Glutamatergic neuron (in vitro differentiated cells): ENCODE measurements at regions not wholly inside any gene's neighbourhood (a gene's known extent, or its start where the extent isn't known, plus 50 kb on each side); places are given as distances from the start of the nearest gene placed in this dataset.

Experiments
- DNase-seq: peaks from one replicate; pipeline ENCODE4 v3.0.0; 2022
- H3K27ac Mint-ChIP-seq: one replicate; pipeline ENCODE4 v1.8.0; 2020; ENCODE audit warnings: mild to moderate bottlenecking, mixed read lengths, inconsistent platforms; ENCODE audit not compliant: unreplicated experiment
- H3K27me3 Mint-ChIP-seq: one replicate; pipeline ENCODE4 v1.8.0; 2020; ENCODE audit warnings: mild to moderate bottlenecking, moderate library complexity, mixed read lengths, inconsistent platforms; ENCODE audit not compliant: unreplicated experiment
- H3K36me3 Mint-ChIP-seq: one replicate; pipeline ENCODE4 v1.8.0; 2020; ENCODE audit warnings: mild to moderate bottlenecking, mixed read lengths, inconsistent platforms; ENCODE audit not compliant: unreplicated experiment
- H3K4me1 Mint-ChIP-seq: one replicate; pipeline ENCODE4 v1.8.0; 2020; ENCODE audit warnings: mild to moderate bottlenecking, low read depth, mixed read lengths, inconsistent platforms; ENCODE audit not compliant: unreplicated experiment
- H3K4me3 Mint-ChIP-seq: one replicate; pipeline ENCODE4 v1.8.0; 2020; ENCODE audit warnings: mild to moderate bottlenecking, mixed read lengths, inconsistent platforms; ENCODE audit not compliant: unreplicated experiment
- H3K9me3 Mint-ChIP-seq: one replicate; pipeline ENCODE4 v1.8.0; 2020; ENCODE audit warnings: mild to moderate bottlenecking, moderate library complexity, mixed read lengths, inconsistent platforms; ENCODE audit not compliant: unreplicated experiment
- TF ChIP-seq, protein P1 (sequence below): fragments of 200-600 bp; sonication (generic); IDR thresholded peaks from one replicate; pipeline ENCODE4 v1.5.0; 2021; ENCODE audit not compliant: partially characterized antibody, unreplicated experiment

DNA sequence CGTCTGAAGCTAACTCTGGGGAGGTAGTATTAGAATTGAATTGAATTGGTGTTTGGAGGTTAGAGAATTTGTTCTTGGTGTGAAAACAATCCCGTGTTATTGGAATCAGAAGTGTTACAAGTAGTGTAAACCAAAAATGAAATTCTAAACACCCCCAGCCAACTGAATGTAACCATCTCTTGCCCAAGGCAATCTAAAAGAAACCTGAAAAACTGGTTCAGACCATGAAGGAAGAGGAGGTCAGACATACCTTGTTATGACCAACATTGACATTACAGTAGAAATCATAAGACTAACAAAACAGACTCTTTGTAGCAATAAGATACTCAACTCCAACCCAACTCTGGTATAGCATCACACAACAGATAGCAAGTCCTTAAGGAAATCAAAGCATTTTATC, 159.0 kb downstream of the TUSC1 start:
- no peaks in the 10 kb centered on the region for H3K36me3 Mint-ChIP-seq
- no peak for DNase-seq
- TF ChIP-seq, protein P1, sequence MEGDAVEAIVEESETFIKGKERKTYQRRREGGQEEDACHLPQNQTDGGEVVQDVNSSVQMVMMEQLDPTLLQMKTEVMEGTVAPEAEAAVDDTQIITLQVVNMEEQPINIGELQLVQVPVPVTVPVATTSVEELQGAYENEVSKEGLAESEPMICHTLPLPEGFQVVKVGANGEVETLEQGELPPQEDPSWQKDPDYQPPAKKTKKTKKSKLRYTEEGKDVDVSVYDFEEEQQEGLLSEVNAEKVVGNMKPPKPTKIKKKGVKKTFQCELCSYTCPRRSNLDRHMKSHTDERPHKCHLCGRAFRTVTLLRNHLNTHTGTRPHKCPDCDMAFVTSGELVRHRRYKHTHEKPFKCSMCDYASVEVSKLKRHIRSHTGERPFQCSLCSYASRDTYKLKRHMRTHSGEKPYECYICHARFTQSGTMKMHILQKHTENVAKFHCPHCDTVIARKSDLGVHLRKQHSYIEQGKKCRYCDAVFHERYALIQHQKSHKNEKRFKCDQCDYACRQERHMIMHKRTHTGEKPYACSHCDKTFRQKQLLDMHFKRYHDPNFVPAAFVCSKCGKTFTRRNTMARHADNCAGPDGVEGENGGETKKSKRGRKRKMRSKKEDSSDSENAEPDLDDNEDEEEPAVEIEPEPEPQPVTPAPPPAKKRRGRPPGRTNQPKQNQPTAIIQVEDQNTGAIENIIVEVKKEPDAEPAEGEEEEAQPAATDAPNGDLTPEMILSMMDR: no peak
- H3K27me3 Mint-ChIP-seq: no peaks in the 10 kb centered on the region
- no peaks in the 10 kb centered on the region for H3K9me3 Mint-ChIP-seq
- H3K4me1 Mint-ChIP-seq: no peaks in the 10 kb centered on the region
- no peak overlapping the region for H3K27ac Mint-ChIP-seq
- H3K4me3 Mint-ChIP-seq: no peak overlapping the region

DNA sequence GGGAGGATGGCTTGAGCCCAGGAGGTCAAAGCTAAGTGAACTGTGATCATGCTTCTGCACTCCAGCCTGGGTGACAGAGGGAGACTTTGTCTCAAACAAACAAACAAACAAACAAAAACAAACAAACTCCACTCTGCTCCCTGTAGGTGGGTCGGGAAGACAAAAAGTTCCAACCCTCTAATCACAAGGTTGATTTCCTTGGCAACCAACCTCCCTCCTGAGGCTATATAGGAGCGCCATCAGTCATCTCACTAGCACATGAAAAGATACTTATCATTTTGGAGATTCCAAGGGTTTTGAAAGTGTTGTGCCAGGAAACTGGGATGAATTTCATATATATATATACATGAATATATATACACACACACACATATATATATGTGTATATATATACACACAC, 160.5 kb downstream of the TUSC1 start:
- no peak for DNase-seq
- Mint-ChIP-seq H3K4me1 (no peaks in the 10 kb centered on the region), H3K36me3 (no peaks in the 10 kb centered on the region), H3K4me3 (no peak overlapping the region), H3K9me3 (no peaks in the 10 kb centered on the region), H3K27ac (no peak overlapping the region), H3K27me3 (no peaks in the 10 kb centered on the region)
- TF ChIP-seq, protein P1: no peak

DNA sequence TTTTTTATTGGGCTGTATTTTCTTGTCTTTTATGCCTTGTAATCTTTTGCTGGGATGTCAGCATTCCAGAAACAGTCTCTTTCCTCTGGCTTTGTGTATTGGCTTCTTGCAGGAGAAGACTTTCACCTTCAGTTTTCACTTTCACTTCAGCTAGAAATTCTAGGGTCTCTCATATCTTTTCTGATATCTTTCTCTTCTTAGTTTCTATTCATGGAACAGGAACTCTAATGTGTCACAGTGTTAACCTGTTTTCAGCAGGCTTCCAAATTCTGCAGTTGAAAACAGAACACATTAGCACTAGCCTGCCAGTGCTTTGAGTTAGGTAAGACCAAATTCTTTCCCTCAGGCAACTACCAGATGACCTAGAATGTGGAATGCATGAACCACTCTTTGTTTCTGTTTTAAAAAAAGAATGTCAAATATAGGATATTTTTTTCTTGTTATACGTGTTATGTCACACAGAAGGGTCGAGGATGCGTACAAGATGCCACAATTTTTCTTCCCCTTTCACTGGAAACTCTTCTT, 164.7 kb downstream of the TUSC1 start:
- Mint-ChIP-seq H3K27ac (no peak overlapping the region), H3K4me3 (no peak overlapping the region), H3K36me3 (no peaks in the 10 kb centered on the region), H3K4me1 (no peaks in the 10 kb centered on the region), H3K9me3 (no peaks in the 10 kb centered on the region), H3K27me3 (no peaks in the 10 kb centered on the region)
- TF ChIP-seq, protein P1: no peak
- no peak for DNase-seq

DNA sequence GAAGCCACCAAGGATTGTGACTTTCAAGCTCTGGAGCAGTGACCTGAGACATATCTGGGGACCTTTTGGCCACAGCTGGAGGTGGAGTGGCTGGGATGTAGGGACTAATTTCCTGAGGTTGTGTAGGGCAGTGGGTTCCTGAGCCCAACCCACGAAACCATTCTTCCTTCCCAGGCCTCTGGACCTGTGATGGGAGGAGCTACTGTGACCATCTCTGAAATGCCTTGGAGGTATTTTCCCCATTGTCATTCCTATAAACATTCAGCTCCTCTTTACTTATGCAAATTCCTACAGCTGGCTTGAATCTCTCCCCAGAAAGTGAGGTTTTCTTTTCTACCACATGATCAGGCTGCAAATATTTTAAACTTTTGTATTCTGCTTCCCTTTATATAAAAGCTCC, 172.6 kb downstream of the TUSC1 start:
- TF ChIP-seq, protein P1: no peak
- Mint-ChIP-seq H3K4me3 (no peak overlapping the region), H3K27ac (no peak overlapping the region), H3K4me1 (no peaks in the 10 kb centered on the region), H3K36me3 (peaks cover 7% of the 10 kb centered on the region), H3K9me3 (peaks cover 6% of the 10 kb centered on the region), H3K27me3 (no peaks in the 10 kb centered on the region)
- DNase-seq: no peak

DNA sequence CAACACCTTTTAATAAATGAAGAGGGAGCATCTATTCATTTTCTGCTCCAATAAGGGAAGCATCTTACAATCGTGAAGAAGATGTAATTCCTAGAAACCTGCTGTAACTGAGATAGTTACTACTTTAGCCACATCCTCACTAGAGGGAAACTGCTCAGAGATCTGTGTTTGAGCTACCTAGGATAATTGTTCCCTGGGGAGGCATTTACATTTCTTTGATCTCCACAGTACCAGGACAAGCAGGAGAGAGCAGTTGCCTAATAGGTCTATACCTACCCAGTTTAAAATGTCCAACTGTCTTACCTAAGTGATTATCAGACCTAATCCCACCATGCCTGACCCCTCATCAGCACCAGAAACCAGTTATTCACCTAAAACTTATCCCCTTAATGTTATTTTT, 196.9 kb downstream of the TUSC1 start:
- Mint-ChIP-seq H3K4me3 (no peak overlapping the region), H3K36me3 (no peaks in the 10 kb centered on the region), H3K4me1 (peaks cover 3% of the 10 kb centered on the region), H3K9me3 (no peaks in the 10 kb centered on the region), H3K27me3 (no peaks in the 10 kb centered on the region), H3K27ac (no peak overlapping the region)
- TF ChIP-seq, protein P1: no peak
- no peak for DNase-seq
